Fibroblast of lung (primary cell): ENCODE measurements at regions not wholly inside any gene's neighbourhood (a gene's known extent, or its start where the extent isn't known, plus 50 kb on each side); places are given as distances from the start of the nearest gene placed in this dataset.

Source experiments
- DNase-seq, 2 donors: peaks; one replicate each; pipeline versions ENCODE4 v3.0.0 to v3.0.0-alpha.2; 2010; ENCODE audit warnings: low read depth in 2 of 2
- H2AFZ ChIP-seq: 2 replicates; pipeline ENCODE4 v1.5.1; 2012; ENCODE audit warnings: low read length, control low read depth, inconsistent platforms
- H3K27ac ChIP-seq: 2 replicates; pipeline ENCODE4 v1.5.1; 2011; ENCODE audit warnings: low read length, control low read depth; ENCODE audit not compliant: insufficient read depth
- H3K27me3 ChIP-seq: 2 replicates; pipeline ENCODE4 v1.5.1; 2011; ENCODE audit warnings: mild to moderate bottlenecking, low read length; ENCODE audit not compliant: control insufficient read depth, insufficient read depth
- H3K36me3 ChIP-seq: 2 replicates; pipeline ENCODE4 v1.5.1; 2011; ENCODE audit warnings: low read length; ENCODE audit not compliant: control insufficient read depth, insufficient read depth
- H3K4me1 ChIP-seq: 2 replicates; pipeline ENCODE4 v1.5.1; 2011; ENCODE audit warnings: low read length; ENCODE audit not compliant: control insufficient read depth, insufficient read depth; ENCODE audit errors: extremely low read depth
- H3K4me2 ChIP-seq: 2 replicates; pipeline ENCODE4 v1.5.1; 2011; ENCODE audit warnings: low read length, control low read depth; ENCODE audit not compliant: insufficient read depth; ENCODE audit errors: extremely low read depth
- H3K4me3 ChIP-seq, 4 experiments: fragments of 200-600 bp in 1 of 4; sonication (generic) in 1 of 4; replicated peaks in 1 of 4; 2 replicates each; pipeline ENCODE4 v1.5.1; 2011 to 2016; ENCODE audit warnings: low read length in 4 of 4, low read depth in 3 of 4, mild to moderate bottlenecking in 3 of 4, control low read depth in 2 of 4, inconsistent platforms in 1 of 4, mixed read lengths in 1 of 4; ENCODE audit not compliant: insufficient read depth in 1 of 4; ENCODE audit errors: control extremely low read depth in 1 of 4
- H3K79me2 ChIP-seq: 2 replicates; pipeline ENCODE4 v1.5.1; 2012; ENCODE audit warnings: mild to moderate bottlenecking, low read length, inconsistent platforms; ENCODE audit not compliant: control insufficient read depth, insufficient read depth
- H3K9ac ChIP-seq: 2 replicates; pipeline ENCODE4 v1.5.1; 2011; ENCODE audit warnings: mild to moderate bottlenecking, low read length, control low read depth; ENCODE audit not compliant: insufficient read depth
- H3K9me3 ChIP-seq: 2 replicates; pipeline ENCODE4 v1.5.1; 2012; ENCODE audit warnings: low read depth, low read length; ENCODE audit not compliant: control insufficient read depth, insufficient read depth
- H4K20me1 ChIP-seq: 2 replicates; pipeline ENCODE4 v1.5.1; 2011; ENCODE audit warnings: low read length; ENCODE audit not compliant: control insufficient read depth, insufficient read depth; ENCODE audit errors: extremely low read depth
- EZH2 ChIP-seq: IDR thresholded peaks from 2 replicates; pipeline ENCODE4 v1.5.1; 2012; ENCODE audit warnings: low read length, control low read depth, mild to moderate bottlenecking; ENCODE audit errors: missing control alignments
- TF ChIP-seq, protein P1 (sequence below), 2 donors: IDR thresholded peaks in 1 of 2; conservative IDR thresholded peaks in 1 of 2; 1 replicate in 1 of 2; 2 replicates in 1 of 2; pipeline ENCODE4 v1.5.1; 2011 to 2012; ENCODE audit warnings: low read length in 2 of 2, control low read depth in 1 of 2, inconsistent platforms in 1 of 2, low read depth in 1 of 2, mild to moderate bottlenecking in 1 of 2

DNA sequence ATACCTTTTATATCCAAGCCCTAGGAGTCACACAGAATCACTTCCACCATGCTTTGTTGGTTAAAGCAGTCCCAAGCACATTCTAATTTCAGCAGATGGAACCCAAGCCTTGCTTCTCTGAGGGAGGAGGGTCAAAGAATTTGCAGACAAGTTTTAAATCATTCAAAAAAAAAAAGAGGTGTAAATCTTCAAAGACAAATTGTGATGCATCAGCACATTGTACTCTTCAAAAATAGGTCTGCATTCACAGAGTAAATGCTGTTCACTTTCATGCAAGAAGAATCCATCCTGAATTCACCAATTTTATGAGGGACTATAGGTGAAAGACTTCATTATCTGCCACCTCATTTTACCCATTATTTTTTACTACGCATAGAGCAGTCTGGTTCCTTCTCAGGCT, 321.8 kb upstream of the PRDM1 start:
- H3K36me3 ChIP-seq = no peaks in the 10 kb centered on the region
- no peak overlapping the region for H3K9ac ChIP-seq
- H3K27me3 ChIP-seq = no peaks in the 10 kb centered on the region
- no peak overlapping the region for H3K27ac ChIP-seq
- no peak overlapping the region for H2AFZ ChIP-seq
- H3K79me2 ChIP-seq = no peaks in the 10 kb centered on the region
- no peak overlapping the region for H3K4me3 ChIP-seq
- no peak for DNase-seq
- TF ChIP-seq EZH2 = no peak
- TF ChIP-seq, protein P1, sequence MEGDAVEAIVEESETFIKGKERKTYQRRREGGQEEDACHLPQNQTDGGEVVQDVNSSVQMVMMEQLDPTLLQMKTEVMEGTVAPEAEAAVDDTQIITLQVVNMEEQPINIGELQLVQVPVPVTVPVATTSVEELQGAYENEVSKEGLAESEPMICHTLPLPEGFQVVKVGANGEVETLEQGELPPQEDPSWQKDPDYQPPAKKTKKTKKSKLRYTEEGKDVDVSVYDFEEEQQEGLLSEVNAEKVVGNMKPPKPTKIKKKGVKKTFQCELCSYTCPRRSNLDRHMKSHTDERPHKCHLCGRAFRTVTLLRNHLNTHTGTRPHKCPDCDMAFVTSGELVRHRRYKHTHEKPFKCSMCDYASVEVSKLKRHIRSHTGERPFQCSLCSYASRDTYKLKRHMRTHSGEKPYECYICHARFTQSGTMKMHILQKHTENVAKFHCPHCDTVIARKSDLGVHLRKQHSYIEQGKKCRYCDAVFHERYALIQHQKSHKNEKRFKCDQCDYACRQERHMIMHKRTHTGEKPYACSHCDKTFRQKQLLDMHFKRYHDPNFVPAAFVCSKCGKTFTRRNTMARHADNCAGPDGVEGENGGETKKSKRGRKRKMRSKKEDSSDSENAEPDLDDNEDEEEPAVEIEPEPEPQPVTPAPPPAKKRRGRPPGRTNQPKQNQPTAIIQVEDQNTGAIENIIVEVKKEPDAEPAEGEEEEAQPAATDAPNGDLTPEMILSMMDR (conservative IDR thresholded peaks at IDR 0.05 in 1 of 2, IDR thresholded peaks at IDR 0.05 in 1 of 2; ENCODE audit: low read depth in 1 of 2, low read length in 2 of 2) = no peak
- no peaks in the 10 kb centered on the region for H4K20me1 ChIP-seq
- no peaks in the 10 kb centered on the region for H3K4me1 ChIP-seq
- no peak overlapping the region for H3K4me2 ChIP-seq
- no peaks in the 10 kb centered on the region for H3K9me3 ChIP-seq

DNA sequence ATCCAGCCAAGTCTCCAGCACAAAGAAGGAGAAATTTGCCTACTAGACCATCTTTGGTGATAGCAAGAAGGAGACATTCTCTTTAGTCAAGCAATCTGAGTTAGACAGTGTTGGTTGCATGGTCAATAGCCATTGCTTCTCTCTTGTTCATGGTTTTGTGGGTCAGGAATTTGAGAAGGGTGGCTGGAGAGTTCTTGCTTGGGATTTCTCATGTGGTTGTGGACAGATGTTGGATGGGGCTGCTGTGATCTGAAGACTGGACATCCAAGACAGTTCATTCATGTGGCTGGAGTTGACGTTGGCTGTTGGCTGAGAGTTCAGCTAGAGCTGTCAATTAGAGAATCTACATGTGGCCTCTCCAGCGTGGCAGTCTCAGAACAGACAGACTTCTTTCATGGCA, 322.3 kb upstream of the PRDM1 start:
- Histone ChIP-seq H3K4me3 (no peak overlapping the region), H2AFZ (no peak overlapping the region), H3K27ac (no peak overlapping the region), H4K20me1 (no peaks in the 10 kb centered on the region), H3K27me3 (no peaks in the 10 kb centered on the region), H3K79me2 (no peaks in the 10 kb centered on the region), H3K36me3 (no peaks in the 10 kb centered on the region), H3K4me2 (no peak overlapping the region), H3K4me1 (no peaks in the 10 kb centered on the region), H3K9me3 (no peaks in the 10 kb centered on the region), H3K9ac (no peak overlapping the region)
- no peak for TF ChIP-seq EZH2
- DNase-seq = no peak

DNA sequence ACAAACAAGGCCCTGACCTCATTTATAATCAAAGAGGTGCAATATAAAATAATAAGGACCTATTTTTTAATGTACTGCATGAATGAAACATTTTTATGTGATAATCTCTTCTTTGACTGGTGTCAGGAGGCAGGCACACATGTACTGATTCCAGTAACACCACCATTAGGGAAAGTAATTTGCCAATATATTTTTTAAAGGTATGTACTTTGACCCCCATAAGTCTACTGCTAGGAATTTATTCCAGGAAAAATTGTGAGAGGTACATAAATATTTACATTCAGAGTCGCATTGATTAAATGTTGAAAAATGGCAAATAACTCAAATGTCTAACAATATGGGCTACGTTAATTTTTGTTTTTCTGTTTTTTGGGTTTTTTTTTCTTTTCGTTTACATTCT, 325.4 kb upstream of the PRDM1 start:
- TF ChIP-seq, protein P1 (conservative IDR thresholded peaks at IDR 0.05 in 1 of 2, IDR thresholded peaks at IDR 0.05 in 1 of 2; ENCODE audit: low read depth in 1 of 2, low read length in 2 of 2) = no peak
- H2AFZ ChIP-seq = no peak overlapping the region
- no peak overlapping the region for H3K9ac ChIP-seq

More for the DNA sequence above, 325.4 kb upstream of the PRDM1 start:
- Histone ChIP-seq H3K4me2 (no peak overlapping the region), H3K79me2 (no peaks in the 10 kb centered on the region), H3K4me1 (no peaks in the 10 kb centered on the region), H3K9me3 (no peaks in the 10 kb centered on the region), H3K27ac (no peak overlapping the region), H3K36me3 (no peaks in the 10 kb centered on the region), H3K27me3 (no peaks in the 10 kb centered on the region), H3K4me3 (no peak overlapping the region), H4K20me1 (no peaks in the 10 kb centered on the region)
- DNase-seq = no peak
